ENCODE measurements at regions not wholly inside any gene's neighbourhood (a gene's known extent, or its start where the extent isn't known, plus 50 kb on each side); places are given as distances from the start of the nearest gene placed in this dataset.

- WGBS: 91% methylated on average over 5 of the region's 5 CpGs
- intact Hi-C loops (cut with DNase I): no loop called here
- Histone ChIP-seq H3K36me3 (no peaks in the 10 kb centered on the region), H3K27ac (no peak overlapping the region), H3K27me3 (replicated peaks; ENCODE audit: insufficient read depth) (no peaks in the 10 kb centered on the region), H3K4me1 (replicated peaks) (no peaks in the 10 kb centered on the region), H3K9me3 (no peaks in the 10 kb centered on the region), H3K4me3 (no peak overlapping the region)
- TF ChIP-seq POLR2AphosphoS5 (IDR thresholded peaks at IDR 0.05) (no peak), POLR2A (IDR thresholded peaks at IDR 0.05) (no peak)
- TF ChIP-seq, protein P1, sequence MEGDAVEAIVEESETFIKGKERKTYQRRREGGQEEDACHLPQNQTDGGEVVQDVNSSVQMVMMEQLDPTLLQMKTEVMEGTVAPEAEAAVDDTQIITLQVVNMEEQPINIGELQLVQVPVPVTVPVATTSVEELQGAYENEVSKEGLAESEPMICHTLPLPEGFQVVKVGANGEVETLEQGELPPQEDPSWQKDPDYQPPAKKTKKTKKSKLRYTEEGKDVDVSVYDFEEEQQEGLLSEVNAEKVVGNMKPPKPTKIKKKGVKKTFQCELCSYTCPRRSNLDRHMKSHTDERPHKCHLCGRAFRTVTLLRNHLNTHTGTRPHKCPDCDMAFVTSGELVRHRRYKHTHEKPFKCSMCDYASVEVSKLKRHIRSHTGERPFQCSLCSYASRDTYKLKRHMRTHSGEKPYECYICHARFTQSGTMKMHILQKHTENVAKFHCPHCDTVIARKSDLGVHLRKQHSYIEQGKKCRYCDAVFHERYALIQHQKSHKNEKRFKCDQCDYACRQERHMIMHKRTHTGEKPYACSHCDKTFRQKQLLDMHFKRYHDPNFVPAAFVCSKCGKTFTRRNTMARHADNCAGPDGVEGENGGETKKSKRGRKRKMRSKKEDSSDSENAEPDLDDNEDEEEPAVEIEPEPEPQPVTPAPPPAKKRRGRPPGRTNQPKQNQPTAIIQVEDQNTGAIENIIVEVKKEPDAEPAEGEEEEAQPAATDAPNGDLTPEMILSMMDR (IDR thresholded peaks at IDR 0.05): no peak
- no peak for DNase-seq (ENCODE audit: low spot score)
Measured at GRCh38 chr15:26477044-26477443, 295.8 kb downstream of the GABRB3 start.

- Histone ChIP-seq H3K9me3 (no peaks in the 10 kb centered on the region), H3K27ac (no peak overlapping the region), H3K4me3 (no peak overlapping the region), H3K36me3 (no peaks in the 10 kb centered on the region), H3K27me3 (replicated peaks; ENCODE audit: insufficient read depth) (no peaks in the 10 kb centered on the region), H3K4me1 (replicated peaks) (no peaks in the 10 kb centered on the region)
- DNase-seq (ENCODE audit: low spot score): no peak
- intact Hi-C loops (cut with DNase I): no loop called here
- TF ChIP-seq, protein P1 (IDR thresholded peaks at IDR 0.05): no peak
- TF ChIP-seq POLR2A (IDR thresholded peaks at IDR 0.05) (no peak), POLR2AphosphoS5 (IDR thresholded peaks at IDR 0.05) (no peak)
- WGBS: 74% methylated on average over 7 of the region's 7 CpGs
Measured at GRCh38 chr15:26475554-26475953, 297.3 kb downstream of the GABRB3 start.

- no peak overlapping the region for H3K4me3 ChIP-seq
- intact Hi-C loops (cut with DNase I): no loop called here
- no peaks in the 10 kb centered on the region for H3K9me3 ChIP-seq
- H3K4me1 ChIP-seq (replicated peaks): no peaks in the 10 kb centered on the region
- no peaks in the 10 kb centered on the region for H3K27me3 ChIP-seq (replicated peaks; ENCODE audit: insufficient read depth)
- DNase-seq (ENCODE audit: low spot score): no peak
- 81% methylated on average over 5 of the region's 5 CpGs for whole genome bisulfite sequencing
- no peak overlapping the region for H3K27ac ChIP-seq
- no peaks in the 10 kb centered on the region for H3K36me3 ChIP-seq
- TF ChIP-seq POLR2AphosphoS5 (IDR thresholded peaks at IDR 0.05) (no peak), POLR2A (IDR thresholded peaks at IDR 0.05) (no peak)
- TF ChIP-seq, protein P1 (IDR thresholded peaks at IDR 0.05): no peak
Measured at GRCh38 chr15:26472661-26473060, 300.2 kb downstream of the GABRB3 start.

DNA sequence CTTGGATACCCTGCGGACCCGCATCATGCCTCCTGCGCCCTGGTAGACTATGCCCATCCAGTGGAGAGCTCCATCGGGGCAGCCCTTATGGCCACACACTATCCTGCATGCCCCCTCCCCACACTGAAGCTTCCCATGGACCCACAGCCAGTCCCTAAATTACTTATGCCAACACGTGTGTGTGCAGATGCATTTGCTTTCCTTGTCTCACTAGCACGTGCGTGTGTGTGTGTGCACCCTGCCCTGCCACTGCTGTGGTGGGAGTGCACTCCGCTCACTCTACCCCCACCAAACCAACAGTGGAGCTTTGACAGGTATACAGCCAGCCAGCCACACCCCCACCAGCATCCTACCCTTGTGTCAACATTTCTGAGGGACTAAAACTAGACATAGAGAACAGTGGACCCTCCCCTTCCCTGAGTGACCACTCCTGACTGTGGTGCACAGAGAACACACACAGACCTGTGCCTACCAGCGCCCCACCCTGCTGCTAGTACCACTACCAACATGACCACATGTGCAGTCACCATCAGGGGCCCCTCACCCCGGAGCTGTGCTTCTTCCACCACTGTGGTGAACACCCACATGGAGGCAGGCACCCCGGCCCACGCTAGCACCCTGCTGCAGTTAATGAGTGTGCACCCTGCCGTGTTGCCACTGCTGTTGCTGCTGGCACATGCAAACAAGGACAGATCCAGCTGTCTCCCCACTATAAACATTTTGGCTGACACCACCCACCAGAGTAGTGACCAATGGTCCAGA, 310.8 kb downstream of the GABRB3 start:
- no peaks in the 10 kb centered on the region for H3K36me3 ChIP-seq
- H3K27me3 ChIP-seq (replicated peaks; ENCODE audit: insufficient read depth): no peaks in the 10 kb centered on the region
- no peaks in the 10 kb centered on the region for H3K9me3 ChIP-seq
- intact Hi-C loops (cut with DNase I): no loop called here
- no peak overlapping the region for H3K4me3 ChIP-seq
- 87% methylated on average over 13 of the region's 13 CpGs for WGBS
- DNase-seq (ENCODE audit: low spot score): no peak
- H3K4me1 ChIP-seq (replicated peaks): no peaks in the 10 kb centered on the region
- H3K27ac ChIP-seq: no peak overlapping the region
- TF ChIP-seq, protein P1 (IDR thresholded peaks at IDR 0.05): no peak
- TF ChIP-seq POLR2A (IDR thresholded peaks at IDR 0.05) (no peak), POLR2AphosphoS5 (IDR thresholded peaks at IDR 0.05) (no peak)

DNA sequence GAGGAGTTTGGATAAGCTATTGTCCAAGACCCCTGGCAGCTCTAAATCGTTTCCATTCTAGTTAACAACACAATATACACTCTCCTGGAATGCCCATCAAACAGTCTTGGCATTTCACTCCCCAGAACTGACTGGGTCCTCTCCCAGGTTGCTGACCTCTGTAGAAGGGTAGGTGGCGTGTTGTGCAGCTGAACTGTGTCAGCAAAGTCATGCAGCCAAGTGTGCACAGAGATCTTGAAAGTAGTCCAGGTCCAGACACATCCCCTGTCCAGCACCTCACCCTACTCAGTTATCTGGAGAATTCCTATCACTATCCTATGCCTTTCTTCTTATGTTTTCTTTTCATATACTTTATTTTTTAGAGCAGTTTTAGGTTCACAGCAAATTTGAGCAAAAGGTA, 312.7 kb downstream of the GABRB3 start:
- no peak for DNase-seq (ENCODE audit: low spot score)
- whole genome bisulfite sequencing: 41% methylated on average over 2 of the region's 2 CpGs
- no peaks in the 10 kb centered on the region for H3K4me1 ChIP-seq (replicated peaks)
- H3K27ac ChIP-seq: no peak overlapping the region
- intact Hi-C loops (cut with DNase I): no loop called here
- no peaks in the 10 kb centered on the region for H3K27me3 ChIP-seq (replicated peaks; ENCODE audit: insufficient read depth)
- H3K36me3 ChIP-seq: no peaks in the 10 kb centered on the region
- H3K9me3 ChIP-seq: no peaks in the 10 kb centered on the region
- no peak overlapping the region for H3K4me3 ChIP-seq
- TF ChIP-seq POLR2AphosphoS5 (IDR thresholded peaks at IDR 0.05) (no peak), POLR2A (IDR thresholded peaks at IDR 0.05) (no peak)
- TF ChIP-seq, protein P1 (IDR thresholded peaks at IDR 0.05): no peak

All from prostate gland (tissue), 2 donors.